Endothelial cell (in vitro differentiated cells): ENCODE measurements at regions not wholly inside any gene's neighbourhood (a gene's known extent, or its start where the extent isn't known, plus 50 kb on each side); places are given as distances from the start of the nearest gene placed in this dataset.
A peak's percentile ranks its signal among the peaks of the same experiment; 100 is the strongest.

Source experiments
- DNase-seq: peaks from one replicate; pipeline ENCODE4 v3.0.0; 2021; ENCODE audit warnings: low spot score
- H3K27ac Mint-ChIP-seq: one replicate; pipeline ENCODE4 v1.8.0; 2021; ENCODE audit warnings: mixed read lengths, inconsistent platforms; ENCODE audit not compliant: unreplicated experiment
- H3K27me3 Mint-ChIP-seq: one replicate; pipeline ENCODE4 v1.8.0; 2021; ENCODE audit warnings: mild to moderate bottlenecking, moderate library complexity, mixed read lengths, inconsistent platforms; ENCODE audit not compliant: unreplicated experiment
- H3K36me3 Mint-ChIP-seq: one replicate; pipeline ENCODE4 v1.8.0; 2021; ENCODE audit warnings: mild to moderate bottlenecking, low read depth, mixed read lengths, inconsistent platforms; ENCODE audit not compliant: unreplicated experiment
- H3K4me1 Mint-ChIP-seq: one replicate; pipeline ENCODE4 v1.8.0; 2021; ENCODE audit warnings: mild to moderate bottlenecking, mixed read lengths, inconsistent platforms; ENCODE audit not compliant: unreplicated experiment
- H3K4me3 Mint-ChIP-seq: one replicate; pipeline ENCODE4 v1.8.0; 2021; ENCODE audit warnings: mild to moderate bottlenecking, mixed read lengths, inconsistent platforms; ENCODE audit not compliant: unreplicated experiment
- H3K9me3 Mint-ChIP-seq: one replicate; pipeline ENCODE4 v1.8.0; 2021; ENCODE audit warnings: mixed read lengths, inconsistent platforms; ENCODE audit not compliant: unreplicated experiment
- TF ChIP-seq, protein P1 (sequence below): fragments of 200-600 bp; sonication (generic); IDR thresholded peaks from one replicate; pipeline ENCODE4 v1.5.0; 2021; ENCODE audit warnings: antibody characterized with exemption; ENCODE audit not compliant: unreplicated experiment

DNA sequence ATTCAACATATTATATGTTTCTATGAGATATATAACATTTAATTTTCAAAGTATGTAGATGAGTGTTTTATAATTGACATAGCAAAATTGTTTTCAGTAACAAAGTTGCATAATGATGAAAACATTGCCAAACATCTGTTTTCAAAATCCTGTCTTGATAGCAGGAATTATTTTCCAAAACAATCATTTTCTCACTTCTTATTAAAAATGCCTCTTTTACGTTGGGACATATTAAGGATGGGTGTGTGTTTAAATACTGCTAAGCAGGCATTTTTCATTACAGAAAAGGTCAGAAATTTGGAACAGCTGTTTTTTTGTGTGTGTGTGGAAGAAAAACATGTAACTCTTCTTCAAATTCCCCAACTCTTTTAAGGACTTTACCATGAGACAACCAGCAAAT lies 452.0 kb downstream of the SPRY1 start:
- no peaks in the 10 kb centered on the region for H3K9me3 Mint-ChIP-seq
- no peaks in the 10 kb centered on the region for H3K27me3 Mint-ChIP-seq
- TF ChIP-seq, protein P1, sequence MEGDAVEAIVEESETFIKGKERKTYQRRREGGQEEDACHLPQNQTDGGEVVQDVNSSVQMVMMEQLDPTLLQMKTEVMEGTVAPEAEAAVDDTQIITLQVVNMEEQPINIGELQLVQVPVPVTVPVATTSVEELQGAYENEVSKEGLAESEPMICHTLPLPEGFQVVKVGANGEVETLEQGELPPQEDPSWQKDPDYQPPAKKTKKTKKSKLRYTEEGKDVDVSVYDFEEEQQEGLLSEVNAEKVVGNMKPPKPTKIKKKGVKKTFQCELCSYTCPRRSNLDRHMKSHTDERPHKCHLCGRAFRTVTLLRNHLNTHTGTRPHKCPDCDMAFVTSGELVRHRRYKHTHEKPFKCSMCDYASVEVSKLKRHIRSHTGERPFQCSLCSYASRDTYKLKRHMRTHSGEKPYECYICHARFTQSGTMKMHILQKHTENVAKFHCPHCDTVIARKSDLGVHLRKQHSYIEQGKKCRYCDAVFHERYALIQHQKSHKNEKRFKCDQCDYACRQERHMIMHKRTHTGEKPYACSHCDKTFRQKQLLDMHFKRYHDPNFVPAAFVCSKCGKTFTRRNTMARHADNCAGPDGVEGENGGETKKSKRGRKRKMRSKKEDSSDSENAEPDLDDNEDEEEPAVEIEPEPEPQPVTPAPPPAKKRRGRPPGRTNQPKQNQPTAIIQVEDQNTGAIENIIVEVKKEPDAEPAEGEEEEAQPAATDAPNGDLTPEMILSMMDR, result no peak
- H3K4me1 Mint-ChIP-seq, result no peaks in the 10 kb centered on the region
- H3K27ac Mint-ChIP-seq, result no peak overlapping the region
- DNase-seq, result no peak
- no peak overlapping the region for H3K4me3 Mint-ChIP-seq
- H3K36me3 Mint-ChIP-seq, result peaks cover 8% of the 10 kb centered on the region

DNA sequence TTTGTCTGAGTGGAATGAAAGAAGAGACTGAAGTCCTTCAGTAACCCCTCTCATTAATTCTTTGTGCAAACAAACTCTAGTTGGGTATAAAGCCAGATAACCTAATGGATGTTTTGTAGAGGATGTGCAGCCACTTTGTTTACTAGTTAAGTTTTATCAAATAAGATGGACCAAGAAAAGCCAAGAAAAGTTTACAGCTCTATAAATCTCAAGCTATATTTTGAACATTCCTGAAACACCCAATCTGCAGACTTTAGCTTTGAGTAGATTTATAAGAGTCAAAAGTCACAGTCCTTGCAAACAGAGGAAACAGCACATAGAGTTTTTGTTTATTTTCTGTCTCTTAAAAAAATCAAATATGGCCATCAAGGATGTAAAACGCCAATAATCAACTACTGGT lies 452.9 kb downstream of the SPRY1 start:
- Mint-ChIP-seq H3K27me3 (no peaks in the 10 kb centered on the region), H3K4me3 (no peak overlapping the region), H3K9me3 (no peaks in the 10 kb centered on the region), H3K36me3 (peaks cover under 1% of the 10 kb centered on the region), H3K27ac (no peak overlapping the region), H3K4me1 (no peaks in the 10 kb centered on the region)
- DNase-seq, result no peak
- TF ChIP-seq, protein P1, result no peak

DNA sequence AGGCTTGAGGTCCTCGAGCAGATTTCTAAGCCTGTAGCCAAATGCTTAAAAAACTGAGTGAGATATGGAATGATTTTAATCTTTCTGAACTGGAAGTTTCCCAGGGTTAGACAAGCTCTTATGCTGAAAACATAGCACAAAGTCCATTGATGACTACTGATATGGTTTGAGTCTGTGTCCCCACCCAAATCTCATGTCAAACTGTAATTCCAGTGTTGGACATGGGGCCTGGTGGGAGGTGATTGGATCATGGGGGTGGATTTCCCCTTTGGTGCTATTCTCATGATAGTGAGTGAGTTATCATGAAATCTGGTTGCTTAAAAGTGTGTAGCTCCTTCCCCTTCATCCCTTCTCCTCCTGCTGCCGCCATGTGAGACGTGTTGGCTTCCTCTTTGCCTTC lies 454.9 kb downstream of the SPRY1 start:
- TF ChIP-seq, protein P1, result no peak
- Mint-ChIP-seq H3K4me3 (no peak overlapping the region), H3K27me3 (no peaks in the 10 kb centered on the region), H3K4me1 (peaks cover 7% of the 10 kb centered on the region), H3K9me3 (no peaks in the 10 kb centered on the region), H3K27ac (no peak overlapping the region), H3K36me3 (no peaks in the 10 kb centered on the region)
- no peak for DNase-seq

DNA sequence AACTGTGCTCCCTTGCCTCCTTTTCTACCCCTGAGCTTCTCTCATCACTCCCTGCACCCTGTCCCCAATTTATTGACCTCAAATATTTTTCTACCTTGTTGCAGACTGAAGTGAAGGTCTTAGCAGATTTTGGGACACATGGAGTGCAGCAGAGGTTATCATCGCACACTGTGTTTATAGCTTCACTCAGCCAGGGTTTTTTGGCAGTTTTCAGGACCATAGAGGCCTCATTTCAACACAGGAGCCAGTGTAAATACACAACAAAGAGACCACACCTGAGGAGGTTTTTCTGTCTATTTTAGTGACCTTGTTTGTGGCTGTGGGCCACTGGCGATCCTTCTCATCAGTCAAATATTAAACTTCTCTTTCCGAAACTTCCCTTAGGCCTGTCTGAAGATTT lies 457.1 kb downstream of the SPRY1 start:
- no peaks in the 10 kb centered on the region for H3K9me3 Mint-ChIP-seq
- H3K4me3 Mint-ChIP-seq, result no peak overlapping the region
- no peak for DNase-seq
- no peaks in the 10 kb centered on the region for H3K27me3 Mint-ChIP-seq
- no peaks in the 10 kb centered on the region for H3K36me3 Mint-ChIP-seq
- H3K4me1 Mint-ChIP-seq, result peaks cover 15% of the 10 kb centered on the region
- no peak overlapping the region for H3K27ac Mint-ChIP-seq
- TF ChIP-seq, protein P1, result no peak

DNA sequence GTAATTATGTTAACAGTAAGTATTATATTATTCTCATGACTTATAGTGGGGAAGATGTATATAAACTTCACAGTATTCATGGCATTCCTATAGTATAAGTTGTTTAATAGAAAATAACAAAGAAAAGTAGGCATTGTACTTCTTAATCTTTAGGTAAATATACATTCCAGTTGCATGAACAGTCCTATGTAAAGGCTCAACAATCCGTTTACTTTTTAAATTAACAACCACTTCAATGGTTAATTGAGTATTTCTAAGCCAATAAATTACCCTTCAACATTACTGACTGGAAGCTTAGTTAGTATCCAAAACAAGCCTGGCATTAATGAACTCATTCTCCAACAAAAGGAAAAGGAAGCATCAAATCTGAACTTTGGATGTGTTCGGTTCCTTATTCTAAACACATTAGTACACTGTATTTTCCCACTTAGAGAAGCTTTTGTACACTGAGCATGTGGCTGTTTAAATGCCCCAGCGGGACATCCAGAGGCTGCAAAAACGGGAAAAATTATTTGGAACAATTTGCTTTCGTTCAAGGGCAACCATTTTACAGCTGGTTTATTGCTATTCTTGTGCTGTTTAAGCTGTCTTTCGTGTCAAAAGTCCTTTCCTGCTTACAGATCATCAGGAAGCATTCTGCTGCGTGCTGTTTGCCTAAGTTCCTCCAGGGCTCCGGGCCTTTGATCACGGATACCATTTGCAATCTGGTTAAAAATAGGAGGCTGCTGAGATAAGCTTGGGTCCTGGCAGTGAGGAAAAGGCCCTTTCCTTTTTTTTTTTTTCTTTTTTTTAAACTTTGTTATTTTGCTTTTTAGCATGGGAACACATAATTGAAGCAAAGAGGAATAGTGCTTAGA lies 460.3 kb downstream of the SPRY1 start:
- DNase-seq, result peak; percentile 61
- H3K27me3 Mint-ChIP-seq, result no peaks in the 10 kb centered on the region
- H3K27ac Mint-ChIP-seq, result peak overlapping the region; percentile 95

More for the DNA sequence above, 460.3 kb downstream of the SPRY1 start:
- H3K36me3 Mint-ChIP-seq, result no peaks in the 10 kb centered on the region
- peaks cover 22% of the 10 kb centered on the region for H3K4me1 Mint-ChIP-seq
- TF ChIP-seq, protein P1, result no peak
- H3K9me3 Mint-ChIP-seq, result no peaks in the 10 kb centered on the region
- H3K4me3 Mint-ChIP-seq, result no peak overlapping the region
